ENCODE measurements at regions not wholly inside any gene's neighbourhood (a gene's known extent, or its start where the extent isn't known, plus 50 kb on each side); places are given as distances from the start of the nearest gene placed in this dataset.
"Not testable (repeated sequence)": the region's sequence is repeated elsewhere in the genome, so short reads cannot be mapped to it uniquely, and the experiment has no call there.

DNA sequence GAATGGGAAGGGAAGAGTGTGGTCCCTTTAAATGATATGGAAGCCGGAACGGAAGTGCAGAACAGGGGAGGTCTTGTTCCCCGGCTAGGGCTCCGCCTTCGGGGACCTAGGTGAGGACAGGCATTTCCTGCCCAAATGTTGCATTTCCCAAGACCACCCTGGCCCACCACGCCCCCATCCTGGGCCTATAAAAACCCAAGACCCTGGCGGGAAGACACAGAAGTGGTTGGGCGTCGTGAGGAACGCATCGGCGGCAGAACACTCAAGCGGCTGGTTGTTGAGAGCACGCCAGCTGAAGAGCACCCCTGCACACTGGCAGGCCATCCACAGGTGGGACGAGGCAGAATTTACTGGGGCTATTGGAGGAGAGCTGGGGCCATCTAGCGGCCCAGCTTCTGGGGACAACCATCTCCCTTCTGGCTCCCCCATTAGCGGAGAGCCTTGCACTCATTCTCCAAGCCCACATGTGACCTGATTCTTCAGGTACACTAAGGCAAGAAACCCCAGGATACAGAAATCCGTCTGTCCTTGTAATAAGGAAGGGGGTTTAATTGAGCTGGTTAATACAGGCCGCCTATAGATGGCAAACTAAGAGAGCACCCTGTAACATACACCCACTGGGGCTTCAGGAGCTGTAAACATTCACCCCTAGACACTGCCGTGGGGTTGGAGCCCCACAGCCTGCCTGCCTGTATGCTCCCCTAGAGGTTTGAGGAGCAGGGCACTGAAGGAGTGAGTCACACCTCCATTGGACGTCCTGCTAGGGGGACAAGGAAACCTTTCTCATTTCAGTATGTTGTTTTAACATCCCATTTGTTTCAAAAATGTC is 1327.9 kb downstream of the BRINP3 start:
- no peak for DNase-seq

DNA sequence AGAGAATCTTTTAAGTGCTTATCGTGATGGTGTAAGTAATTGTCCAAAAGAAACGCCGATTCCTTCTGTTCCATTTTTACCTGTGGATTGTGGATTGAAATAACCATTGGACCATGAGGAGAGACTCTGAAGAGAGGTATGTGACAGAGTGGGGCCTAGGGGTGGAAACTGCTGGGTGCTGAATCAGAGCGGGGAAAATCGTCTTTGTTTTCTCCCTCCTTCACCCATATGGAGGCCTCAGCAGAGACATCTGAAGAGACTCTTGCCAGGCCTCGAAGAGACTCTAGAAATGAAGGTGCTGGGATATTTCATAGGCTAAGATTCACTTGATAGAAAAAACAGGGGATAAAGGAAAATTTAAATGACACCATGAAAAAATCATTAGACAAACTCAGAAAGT is 1327.0 kb downstream of the BRINP3 start:
- no peak for DNase-seq

DNA sequence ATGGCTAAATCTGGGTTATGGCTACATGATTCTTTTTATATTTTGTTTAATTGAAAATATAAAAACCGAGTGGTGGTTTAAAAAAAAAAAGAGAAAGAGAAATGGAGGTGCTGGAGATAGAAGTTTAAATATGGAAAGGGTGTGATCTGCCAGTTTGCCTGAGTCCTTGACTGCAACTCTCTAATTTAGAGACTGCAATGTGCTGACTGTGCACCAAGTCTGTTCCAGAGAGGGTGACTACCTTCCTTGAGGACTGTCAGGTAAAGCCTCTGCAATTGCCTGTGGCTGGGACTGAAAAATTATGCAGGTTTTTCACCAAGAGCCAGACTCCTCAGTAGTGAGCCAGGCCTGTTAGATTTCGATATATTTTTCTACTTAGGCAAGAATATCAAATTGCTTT is 1326.3 kb downstream of the BRINP3 start:
- no peak for DNase-seq

- DNase-seq, result no peak
Measured at GRCh38 chr1:189152685-189153084, 1325.0 kb downstream of the BRINP3 start.

GRCh38 chr1:189158155-189158554 is 1319.5 kb downstream of the BRINP3 start:
- no peak for DNase-seq

DNA sequence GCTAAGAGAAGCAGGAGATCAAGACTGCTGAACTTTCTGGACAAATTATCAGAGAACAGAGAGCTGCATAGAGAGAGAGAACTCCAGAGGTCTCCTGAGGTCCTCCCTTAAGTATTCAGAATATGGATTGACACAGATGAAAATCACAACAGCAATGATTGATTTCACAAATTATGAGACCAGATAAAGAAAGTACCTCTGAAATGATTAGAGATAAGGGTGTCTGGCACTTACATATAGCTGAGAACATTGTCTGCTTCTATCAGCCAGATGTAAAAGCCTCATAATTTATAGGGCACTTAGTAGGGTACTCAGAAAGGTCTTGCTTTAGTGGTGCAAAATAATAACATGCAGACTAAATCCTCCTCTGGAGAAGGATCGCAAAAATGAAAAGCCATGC is 1301.8 kb downstream of the BRINP3 start:
- DNase-seq, result no peak

DNA sequence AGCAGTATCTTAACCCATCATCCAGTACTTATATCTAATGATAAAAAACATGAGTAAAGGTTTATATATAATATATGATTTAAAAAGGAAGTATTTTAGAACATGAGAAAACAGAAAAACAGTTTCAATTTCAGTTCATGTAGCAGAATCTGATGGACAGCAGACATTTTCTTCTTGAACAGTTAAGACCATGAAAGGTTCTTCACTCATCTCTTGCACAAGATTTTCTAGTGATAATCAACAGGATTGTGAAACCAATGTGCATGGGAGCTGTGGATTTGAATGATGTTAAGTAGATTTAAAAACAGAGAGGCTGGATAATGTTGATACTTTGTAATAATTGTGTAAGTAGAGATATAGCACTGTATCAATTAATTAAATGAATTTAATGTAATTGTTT is 1297.6 kb downstream of the BRINP3 start:
- no peak for DNase-seq

- DNase-seq, result no peak
Measured at GRCh38 chr1:189185097-189185496, 1292.6 kb downstream of the BRINP3 start.

- no peak for DNase-seq
Measured at GRCh38 chr1:189192741-189193520, 1284.7 kb downstream of the BRINP3 start.

- DNase-seq, result no peak
Measured at GRCh38 chr1:189205863-189206262, 1271.8 kb downstream of the BRINP3 start.

GRCh38 chr1:189206617-189207016 is 1271.0 kb downstream of the BRINP3 start:
- no peak for DNase-seq

GRCh38 chr1:189211742-189212141 is 1265.9 kb downstream of the BRINP3 start:
- DNase-seq, result no peak

- DNase-seq, result no peak
Measured at GRCh38 chr1:189212606-189213005, 1265.1 kb downstream of the BRINP3 start.

GRCh38 chr1:189216886-189217285 is 1260.8 kb downstream of the BRINP3 start:
- no peak for DNase-seq

- DNase-seq, result no peak
Measured at GRCh38 chr1:189217646-189218045, 1260.0 kb downstream of the BRINP3 start.

GRCh38 chr1:189220750-189221149 is 1256.9 kb downstream of the BRINP3 start:
- no peak for DNase-seq

GRCh38 chr1:189225794-189226145 is 1251.9 kb downstream of the BRINP3 start:
- DNase-seq, result not testable (repeated sequence)

DNA sequence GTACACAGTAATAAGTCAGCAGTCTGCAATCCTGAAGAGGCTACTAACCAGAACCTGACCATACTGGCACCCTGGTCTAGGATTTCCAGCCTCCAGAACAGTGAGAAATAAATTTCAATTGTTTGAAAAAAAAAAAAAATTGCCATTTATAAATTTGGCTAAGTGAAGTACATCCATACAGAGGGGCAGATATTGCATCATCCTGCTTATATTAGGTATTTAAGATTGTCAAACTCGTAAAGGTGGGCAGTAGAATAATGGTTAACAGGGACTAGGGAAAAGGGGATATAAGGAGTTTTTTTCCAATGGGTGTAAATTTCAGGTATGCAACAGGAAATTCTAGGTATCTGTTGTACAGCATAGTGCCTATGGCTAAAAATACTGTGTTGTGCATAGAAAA is 1250.9 kb downstream of the BRINP3 start:
- no peak for DNase-seq

DNA sequence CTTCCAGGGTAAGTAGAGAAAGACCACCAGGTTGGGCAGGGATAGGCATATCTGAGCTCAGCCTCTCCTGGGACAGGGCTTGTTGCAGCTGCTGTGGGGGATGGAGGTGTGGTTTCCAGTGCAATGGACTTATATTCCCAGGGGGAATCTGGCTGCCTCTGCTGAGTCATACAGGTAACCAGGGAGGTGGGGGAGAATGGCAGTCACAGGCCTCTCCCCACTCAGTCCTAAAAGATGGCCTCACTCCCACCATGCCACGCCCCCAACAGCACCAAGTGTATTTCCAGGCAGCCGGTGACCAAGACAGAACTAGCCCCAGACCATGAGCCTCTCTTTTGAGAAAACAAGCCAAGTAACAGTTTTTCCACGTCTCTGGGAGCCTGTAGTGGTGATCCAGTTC is 1240.7 kb downstream of the BRINP3 start:
- DNase-seq, result no peak

- DNase-seq, result no peak
Measured at GRCh38 chr1:189253601-189254350, 1223.9 kb downstream of the BRINP3 start.

DNA sequence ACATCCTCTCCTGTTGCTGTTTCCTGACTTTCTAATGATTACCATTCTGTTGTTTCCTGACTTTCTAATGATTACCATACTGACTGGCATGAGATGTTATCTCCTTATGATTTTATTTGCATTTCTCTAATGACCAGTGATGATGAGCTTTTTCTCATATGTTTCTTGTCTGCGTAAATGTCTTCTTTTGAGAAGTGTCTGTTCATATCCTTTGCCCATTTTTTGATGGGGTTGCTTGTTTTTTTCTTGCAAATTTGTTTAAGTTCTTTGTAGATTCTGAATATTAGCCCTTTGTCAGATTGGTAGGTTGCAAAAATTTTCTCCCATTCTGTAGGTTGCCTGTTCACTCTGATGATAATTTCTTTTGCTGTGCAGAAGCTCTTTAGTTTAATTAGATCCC is 1216.5 kb downstream of the BRINP3 start:
- not testable (repeated sequence) for DNase-seq

DNA sequence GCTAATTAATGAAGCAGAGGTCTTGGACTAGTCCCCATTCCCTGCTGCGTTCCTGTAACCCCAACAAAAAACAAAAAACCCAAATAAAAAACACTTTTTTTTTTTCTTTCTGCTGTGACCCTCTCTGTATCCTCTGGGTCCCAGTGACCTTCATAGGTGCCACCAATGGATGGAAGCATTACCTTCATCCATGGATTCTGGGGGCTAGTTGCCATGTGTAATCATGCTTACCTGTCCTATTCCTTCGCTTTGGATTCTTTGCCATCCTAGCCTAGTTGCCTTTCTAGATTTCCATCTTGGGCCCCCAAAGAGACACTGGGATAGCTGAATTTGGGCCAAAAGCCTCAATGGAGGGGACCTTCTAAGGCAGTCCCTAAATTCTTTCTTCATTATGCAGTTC is 1208.7 kb downstream of the BRINP3 start:
- no peak for DNase-seq

- no peak for DNase-seq
Measured at GRCh38 chr1:189274267-189274666, 1203.4 kb downstream of the BRINP3 start.

DNA sequence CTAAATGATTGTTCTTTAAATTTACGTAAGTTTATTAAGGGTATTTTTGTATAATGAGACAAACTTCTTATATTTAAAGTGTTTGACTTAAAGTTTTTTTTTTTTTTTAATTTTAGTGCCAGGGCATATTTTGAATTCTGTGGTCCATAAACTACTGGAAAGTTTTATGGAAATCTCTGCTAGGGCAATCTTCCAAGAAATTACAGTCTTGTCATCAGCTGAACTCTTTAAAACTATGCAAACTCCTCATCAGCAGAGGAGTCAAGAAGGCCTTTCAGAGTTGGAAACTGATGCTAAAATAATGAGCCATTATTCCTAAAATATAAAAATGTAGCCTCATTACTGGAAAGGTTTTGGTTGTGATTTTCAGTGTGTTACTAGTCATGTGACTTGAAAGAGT is 1201.9 kb downstream of the BRINP3 start:
- DNase-seq, result no peak
